GM23338 (cell line): ENCODE measurements at regions not wholly inside any gene's neighbourhood (a gene's known extent, or its start where the extent isn't known, plus 50 kb on each side); places are given as distances from the start of the nearest gene placed in this dataset.

Source experiments
- ATAC-seq: fragments of 200-7000 bp; cut with Tn5 transposase; 3 replicates; pipeline ENCODE4 v1.9.1; 2020
- DNase-seq: peaks from one replicate; pipeline ENCODE4 v3.0.0-alpha.2; 2015; ENCODE audit warnings: low spot score
- H2AFZ ChIP-seq: fragments of 200-600 bp; sonication (generic); 2 replicates; pipeline ENCODE4 v1.8.0; 2016; ENCODE audit warnings: antibody characterized with exemption, mild to moderate bottlenecking, moderate library complexity
- H3F3A ChIP-seq: fragments of 200-600 bp; sonication (generic); replicated peaks from 2 replicates; pipeline ENCODE4 v1.8.0; 2017; ENCODE audit warnings: antibody characterized with exemption, mixed run types, low read depth
- H3K27ac ChIP-seq: fragments of 200-600 bp; sonication (generic); 2 replicates; pipeline ENCODE4 v1.6.1; 2016; ENCODE audit warnings: low read depth
- H3K27me3 ChIP-seq: fragments of 200-600 bp; sonication (generic); 2 replicates; pipeline ENCODE4 v1.8.0; 2016; ENCODE audit warnings: mild to moderate bottlenecking, mixed run types, moderate library complexity; ENCODE audit not compliant: insufficient read depth
- H3K36me3 ChIP-seq: fragments of 200-600 bp; sonication (generic); 2 replicates; pipeline ENCODE4 v1.8.0; 2016; ENCODE audit warnings: mild to moderate bottlenecking; ENCODE audit not compliant: insufficient read depth
- H3K4me1 ChIP-seq: fragments of 200-600 bp; sonication (generic); 2 replicates; pipeline ENCODE4 v1.8.0; 2016; ENCODE audit warnings: mild to moderate bottlenecking, moderate library complexity; ENCODE audit not compliant: insufficient read depth
- H3K4me2 ChIP-seq: fragments of 200-600 bp; sonication (generic); 2 replicates; pipeline ENCODE4 v1.7.1; 2017; ENCODE audit warnings: mixed run types
- H3K4me3 ChIP-seq: fragments of 200-600 bp; sonication (generic); 2 replicates; pipeline ENCODE4 v1.6.1; 2016; ENCODE audit warnings: mixed run types
- H3K79me2 ChIP-seq: fragments of 200-600 bp; sonication (generic); replicated peaks from 2 replicates; pipeline ENCODE4 v1.8.0; 2017; ENCODE audit warnings: mild to moderate bottlenecking; ENCODE audit not compliant: insufficient read depth
- H3K9me2 ChIP-seq: fragments of 200-600 bp; sonication (generic); 2 replicates; pipeline ENCODE4 v1.8.0; 2017; ENCODE audit not compliant: insufficient read depth
- H4K20me1 ChIP-seq: fragments of 200-600 bp; sonication (generic); replicated peaks from 2 replicates; pipeline ENCODE4 v1.8.0; 2017; ENCODE audit warnings: mild to moderate bottlenecking; ENCODE audit not compliant: insufficient read depth
- H3K27ac Mint-ChIP-seq: 2 replicates; pipeline ENCODE4 v1.8.0; 2020; ENCODE audit warnings: inconsistent platforms, mild to moderate bottlenecking, moderate library complexity, mixed read lengths
- H3K27me3 Mint-ChIP-seq: 3 replicates; pipeline ENCODE4 v1.8.0; 2022; ENCODE audit warnings: low read depth, mild to moderate bottlenecking, moderate library complexity, mixed read lengths, inconsistent platforms; ENCODE audit not compliant: insufficient read depth, poor library complexity
- H3K36me3 Mint-ChIP-seq: 3 replicates; pipeline ENCODE4 v1.8.0; 2021; ENCODE audit warnings: low read depth, mild to moderate bottlenecking, inconsistent platforms, moderate library complexity, mixed read lengths
- H3K4me1 Mint-ChIP-seq: 3 replicates; pipeline ENCODE4 v1.8.0; 2020; ENCODE audit warnings: mild to moderate bottlenecking, inconsistent platforms, mixed read lengths
- H3K4me3 Mint-ChIP-seq: 3 replicates; pipeline ENCODE4 v1.8.0; 2021; ENCODE audit warnings: moderate library complexity, mild to moderate bottlenecking, inconsistent platforms, mixed read lengths
- H3K9me3 Mint-ChIP-seq: 3 replicates; pipeline ENCODE4 v1.8.0; 2020; ENCODE audit warnings: moderate library complexity, mild to moderate bottlenecking, inconsistent platforms, mixed read lengths
- CREB1 ChIP-seq: fragments of 250-450 bp; sonication (Bioruptor Pico); IDR thresholded peaks from 2 replicates; pipeline ENCODE4 v1.5.0; 2020; ENCODE audit warnings: low read depth, mild to moderate bottlenecking, moderate library complexity
- ETS1 ChIP-seq: IDR thresholded peaks from 2 replicates; pipeline ENCODE4 v1.6.1; 2016; ENCODE audit warnings: antibody characterized with exemption
- EZH2 ChIP-seq: fragments of 200-600 bp; sonication (generic); IDR thresholded peaks from one replicate; pipeline ENCODE4 v1.8.0; 2017; ENCODE audit warnings: antibody characterized with exemption, mild to moderate bottlenecking, low read depth; ENCODE audit not compliant: unreplicated experiment
- EZH2phosphoT487 ChIP-seq: fragments of 200-600 bp; sonication (generic); IDR thresholded peaks from one replicate; pipeline ENCODE4 v1.8.1; 2018; ENCODE audit warnings: antibody characterized with exemption; ENCODE audit not compliant: unreplicated experiment
- JUNB ChIP-seq: IDR thresholded peaks from one replicate; pipeline ENCODE4 v1.6.1; 2016; ENCODE audit warnings: antibody characterized with exemption; ENCODE audit not compliant: unreplicated experiment
- NANOG ChIP-seq: IDR thresholded peaks from 2 replicates; pipeline ENCODE4 v1.6.1; 2016; ENCODE audit warnings: antibody characterized with exemption, borderline replicate concordance
- POLR2AphosphoS5 ChIP-seq: IDR thresholded peaks from 2 replicates; pipeline ENCODE4 v1.6.1; 2016; ENCODE audit warnings: antibody characterized with exemption, low read depth
- STAT1 ChIP-seq: IDR thresholded peaks from one replicate; pipeline ENCODE4 v1.6.1; 2016; ENCODE audit warnings: antibody characterized with exemption; ENCODE audit not compliant: unreplicated experiment
- ZNF114 ChIP-seq: fragments of 250-450 bp; sonication (Bioruptor Pico); IDR thresholded peaks from 2 replicates; pipeline ENCODE4 v1.5.0; 2020; ENCODE audit warnings: mild to moderate bottlenecking, moderate library complexity
- ZNF331 ChIP-seq: fragments of 250-450 bp; sonication (Bioruptor Pico); IDR thresholded peaks from 2 replicates; pipeline ENCODE4 v1.5.0; 2020; ENCODE audit warnings: low read depth, mild to moderate bottlenecking, moderate library complexity
- TF ChIP-seq, protein P1 (sequence below): fragments of 250-450 bp; sonication (Bioruptor Pico); IDR thresholded peaks from 2 replicates; pipeline ENCODE4 v1.5.0; 2020; ENCODE audit warnings: mild to moderate bottlenecking, moderate library complexity
- TF ChIP-seq, protein P2 (sequence below), 2 experiments: fragments of 200-600 bp in 1 of 2; sonication (generic) in 1 of 2; conservative IDR thresholded peaks; 2 replicates each; pipeline versions ENCODE4 v1.5.1 to v1.6.1; 2016 to 2017; ENCODE audit warnings: antibody characterized with exemption in 2 of 2, low read depth in 2 of 2, mild to moderate bottlenecking in 2 of 2, moderate library complexity in 1 of 2
- TF ChIP-seq, protein P3 (sequence below): IDR thresholded peaks from one replicate; pipeline ENCODE4 v1.6.1; 2018; ENCODE audit warnings: antibody characterized with exemption; ENCODE audit not compliant: unreplicated experiment

DNA sequence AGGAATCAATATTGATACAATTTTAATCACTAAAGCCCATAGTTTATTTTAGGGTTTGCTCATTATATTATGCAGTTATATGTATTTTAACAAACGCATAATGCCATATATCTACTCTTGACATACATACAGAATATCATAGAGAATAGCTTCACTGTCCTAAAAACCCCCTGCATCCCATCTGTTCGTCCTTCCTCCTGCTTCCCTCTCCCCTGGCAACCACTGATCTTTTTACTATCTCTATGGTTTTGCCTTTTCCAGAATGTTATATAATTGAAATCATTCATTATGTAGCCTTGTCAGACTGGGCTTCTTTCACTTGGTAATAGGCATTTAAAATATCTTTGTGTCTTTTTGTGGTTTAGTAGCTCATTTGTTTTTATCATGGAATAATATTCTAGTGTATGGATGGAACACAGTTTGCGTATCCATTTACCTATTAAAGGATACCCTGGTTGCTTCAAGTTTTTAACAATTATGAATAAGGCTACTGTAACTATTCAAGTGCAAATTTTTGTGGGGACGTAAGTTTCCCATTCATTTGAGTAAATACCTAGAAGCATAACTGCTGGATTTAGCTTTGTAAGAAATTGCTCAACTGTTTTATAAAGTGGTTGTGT lies 801.6 kb upstream of the GCFC2 start:
- Histone ChIP-seq H2AFZ (no peak overlapping the region), H3K4me1 (peaks cover 23% of the 10 kb centered on the region), H3K27me3 (no peaks in the 10 kb centered on the region), H3K4me2 (no peak overlapping the region), H3K79me2 (no peaks in the 10 kb centered on the region), H3K9me2 (no peaks in the 10 kb centered on the region), H4K20me1 (no peaks in the 10 kb centered on the region), H3K36me3 (no peaks in the 10 kb centered on the region), H3K27ac (no peak overlapping the region), H3K4me3 (no peak overlapping the region), H3F3A (no peaks in the 10 kb centered on the region)
- no peak for DNase-seq
- TF ChIP-seq ZNF114, result no peak
- TF ChIP-seq EZH2phosphoT487, result no peak
- TF ChIP-seq EZH2, result no peak
- TF ChIP-seq, protein P1, sequence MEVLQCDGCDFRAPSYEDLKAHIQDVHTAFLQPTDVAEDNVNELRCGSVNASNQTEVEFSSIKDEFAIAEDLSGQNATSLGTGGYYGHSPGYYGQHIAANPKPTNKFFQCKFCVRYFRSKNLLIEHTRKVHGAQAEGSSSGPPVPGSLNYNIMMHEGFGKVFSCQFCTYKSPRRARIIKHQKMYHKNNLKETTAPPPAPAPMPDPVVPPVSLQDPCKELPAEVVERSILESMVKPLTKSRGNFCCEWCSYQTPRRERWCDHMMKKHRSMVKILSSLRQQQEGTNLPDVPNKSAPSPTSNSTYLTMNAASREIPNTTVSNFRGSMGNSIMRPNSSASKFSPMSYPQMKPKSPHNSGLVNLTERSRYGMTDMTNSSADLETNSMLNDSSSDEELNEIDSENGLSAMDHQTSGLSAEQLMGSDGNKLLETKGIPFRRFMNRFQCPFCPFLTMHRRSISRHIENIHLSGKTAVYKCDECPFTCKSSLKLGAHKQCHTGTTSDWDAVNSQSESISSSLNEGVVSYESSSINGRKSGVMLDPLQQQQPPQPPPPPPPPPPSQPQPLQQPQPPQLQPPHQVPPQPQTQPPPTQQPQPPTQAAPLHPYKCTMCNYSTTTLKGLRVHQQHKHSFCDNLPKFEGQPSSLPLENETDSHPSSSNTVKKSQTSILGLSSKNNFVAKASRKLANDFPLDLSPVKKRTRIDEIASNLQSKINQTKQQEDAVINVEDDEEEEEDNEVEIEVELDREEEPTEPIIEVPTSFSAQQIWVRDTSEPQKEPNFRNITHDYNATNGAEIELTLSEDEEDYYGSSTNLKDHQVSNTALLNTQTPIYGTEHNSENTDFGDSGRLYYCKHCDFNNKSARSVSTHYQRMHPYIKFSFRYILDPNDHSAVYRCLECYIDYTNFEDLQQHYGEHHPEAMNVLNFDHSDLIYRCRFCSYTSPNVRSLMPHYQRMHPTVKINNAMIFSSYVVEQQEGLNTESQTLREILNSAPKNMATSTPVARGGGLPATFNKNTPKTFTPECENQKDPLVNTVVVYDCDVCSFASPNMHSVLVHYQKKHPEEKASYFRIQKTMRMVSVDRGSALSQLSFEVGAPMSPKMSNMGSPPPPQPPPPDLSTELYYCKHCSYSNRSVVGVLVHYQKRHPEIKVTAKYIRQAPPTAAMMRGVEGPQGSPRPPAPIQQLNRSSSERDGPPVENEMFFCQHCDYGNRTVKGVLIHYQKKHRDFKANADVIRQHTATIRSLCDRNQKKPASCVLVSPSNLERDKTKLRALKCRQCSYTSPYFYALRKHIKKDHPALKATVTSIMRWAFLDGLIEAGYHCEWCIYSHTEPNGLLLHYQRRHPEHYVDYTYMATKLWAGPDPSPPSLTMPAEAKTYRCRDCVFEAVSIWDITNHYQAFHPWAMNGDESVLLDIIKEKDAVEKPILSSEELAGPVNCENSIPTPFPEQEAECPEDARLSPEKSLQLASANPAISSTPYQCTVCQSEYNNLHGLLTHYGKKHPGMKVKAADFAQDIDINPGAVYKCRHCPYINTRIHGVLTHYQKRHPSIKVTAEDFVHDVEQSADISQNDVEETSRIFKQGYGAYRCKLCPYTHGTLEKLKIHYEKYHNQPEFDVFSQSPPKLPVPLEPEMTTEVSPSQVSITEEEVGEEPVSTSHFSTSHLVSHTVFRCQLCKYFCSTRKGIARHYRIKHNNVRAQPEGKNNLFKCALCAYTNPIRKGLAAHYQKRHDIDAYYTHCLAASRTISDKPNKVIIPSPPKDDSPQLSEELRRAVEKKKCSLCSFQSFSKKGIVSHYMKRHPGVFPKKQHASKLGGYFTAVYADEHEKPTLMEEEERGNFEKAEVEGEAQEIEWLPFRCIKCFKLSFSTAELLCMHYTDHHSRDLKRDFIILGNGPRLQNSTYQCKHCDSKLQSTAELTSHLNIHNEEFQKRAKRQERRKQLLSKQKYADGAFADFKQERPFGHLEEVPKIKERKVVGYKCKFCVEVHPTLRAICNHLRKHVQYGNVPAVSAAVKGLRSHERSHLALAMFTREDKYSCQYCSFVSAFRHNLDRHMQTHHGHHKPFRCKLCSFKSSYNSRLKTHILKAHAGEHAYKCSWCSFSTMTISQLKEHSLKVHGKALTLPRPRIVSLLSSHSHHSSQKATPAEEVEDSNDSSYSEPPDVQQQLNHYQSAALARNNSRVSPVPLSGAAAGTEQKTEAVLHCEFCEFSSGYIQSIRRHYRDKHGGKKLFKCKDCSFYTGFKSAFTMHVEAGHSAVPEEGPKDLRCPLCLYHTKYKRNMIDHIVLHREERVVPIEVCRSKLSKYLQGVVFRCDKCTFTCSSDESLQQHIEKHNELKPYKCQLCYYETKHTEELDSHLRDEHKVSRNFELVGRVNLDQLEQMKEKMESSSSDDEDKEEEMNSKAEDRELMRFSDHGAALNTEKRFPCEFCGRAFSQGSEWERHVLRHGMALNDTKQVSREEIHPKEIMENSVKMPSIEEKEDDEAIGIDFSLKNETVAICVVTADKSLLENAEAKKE (CRISPR knock-in tag), result no peak
- TF ChIP-seq, protein P2, sequence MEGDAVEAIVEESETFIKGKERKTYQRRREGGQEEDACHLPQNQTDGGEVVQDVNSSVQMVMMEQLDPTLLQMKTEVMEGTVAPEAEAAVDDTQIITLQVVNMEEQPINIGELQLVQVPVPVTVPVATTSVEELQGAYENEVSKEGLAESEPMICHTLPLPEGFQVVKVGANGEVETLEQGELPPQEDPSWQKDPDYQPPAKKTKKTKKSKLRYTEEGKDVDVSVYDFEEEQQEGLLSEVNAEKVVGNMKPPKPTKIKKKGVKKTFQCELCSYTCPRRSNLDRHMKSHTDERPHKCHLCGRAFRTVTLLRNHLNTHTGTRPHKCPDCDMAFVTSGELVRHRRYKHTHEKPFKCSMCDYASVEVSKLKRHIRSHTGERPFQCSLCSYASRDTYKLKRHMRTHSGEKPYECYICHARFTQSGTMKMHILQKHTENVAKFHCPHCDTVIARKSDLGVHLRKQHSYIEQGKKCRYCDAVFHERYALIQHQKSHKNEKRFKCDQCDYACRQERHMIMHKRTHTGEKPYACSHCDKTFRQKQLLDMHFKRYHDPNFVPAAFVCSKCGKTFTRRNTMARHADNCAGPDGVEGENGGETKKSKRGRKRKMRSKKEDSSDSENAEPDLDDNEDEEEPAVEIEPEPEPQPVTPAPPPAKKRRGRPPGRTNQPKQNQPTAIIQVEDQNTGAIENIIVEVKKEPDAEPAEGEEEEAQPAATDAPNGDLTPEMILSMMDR (conservative IDR thresholded peaks at IDR 0.05; ENCODE audit: low read depth in 2 of 2), result no peak
- TF ChIP-seq ZNF331 (CRISPR knock-in tag), result no peak
- TF ChIP-seq ETS1, result no peak
- TF ChIP-seq POLR2AphosphoS5, result no peak
- TF ChIP-seq CREB1 (CRISPR knock-in tag), result no peak
- TF ChIP-seq STAT1, result no peak
- TF ChIP-seq, protein P3, sequence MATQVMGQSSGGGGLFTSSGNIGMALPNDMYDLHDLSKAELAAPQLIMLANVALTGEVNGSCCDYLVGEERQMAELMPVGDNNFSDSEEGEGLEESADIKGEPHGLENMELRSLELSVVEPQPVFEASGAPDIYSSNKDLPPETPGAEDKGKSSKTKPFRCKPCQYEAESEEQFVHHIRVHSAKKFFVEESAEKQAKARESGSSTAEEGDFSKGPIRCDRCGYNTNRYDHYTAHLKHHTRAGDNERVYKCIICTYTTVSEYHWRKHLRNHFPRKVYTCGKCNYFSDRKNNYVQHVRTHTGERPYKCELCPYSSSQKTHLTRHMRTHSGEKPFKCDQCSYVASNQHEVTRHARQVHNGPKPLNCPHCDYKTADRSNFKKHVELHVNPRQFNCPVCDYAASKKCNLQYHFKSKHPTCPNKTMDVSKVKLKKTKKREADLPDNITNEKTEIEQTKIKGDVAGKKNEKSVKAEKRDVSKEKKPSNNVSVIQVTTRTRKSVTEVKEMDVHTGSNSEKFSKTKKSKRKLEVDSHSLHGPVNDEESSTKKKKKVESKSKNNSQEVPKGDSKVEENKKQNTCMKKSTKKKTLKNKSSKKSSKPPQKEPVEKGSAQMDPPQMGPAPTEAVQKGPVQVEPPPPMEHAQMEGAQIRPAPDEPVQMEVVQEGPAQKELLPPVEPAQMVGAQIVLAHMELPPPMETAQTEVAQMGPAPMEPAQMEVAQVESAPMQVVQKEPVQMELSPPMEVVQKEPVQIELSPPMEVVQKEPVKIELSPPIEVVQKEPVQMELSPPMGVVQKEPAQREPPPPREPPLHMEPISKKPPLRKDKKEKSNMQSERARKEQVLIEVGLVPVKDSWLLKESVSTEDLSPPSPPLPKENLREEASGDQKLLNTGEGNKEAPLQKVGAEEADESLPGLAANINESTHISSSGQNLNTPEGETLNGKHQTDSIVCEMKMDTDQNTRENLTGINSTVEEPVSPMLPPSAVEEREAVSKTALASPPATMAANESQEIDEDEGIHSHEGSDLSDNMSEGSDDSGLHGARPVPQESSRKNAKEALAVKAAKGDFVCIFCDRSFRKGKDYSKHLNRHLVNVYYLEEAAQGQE, result no peak
- TF ChIP-seq JUNB, result no peak
- no peak for TF ChIP-seq NANOG
- H3K27me3 Mint-ChIP-seq, result no peaks in the 10 kb centered on the region
- ATAC-seq, result no peak
- H3K9me3 Mint-ChIP-seq, result peaks cover 6% of the 10 kb centered on the region; the same call in 2 of the 3 replicates
- H3K36me3 Mint-ChIP-seq, result peaks cover 4% of the 10 kb centered on the region; the same call in 1 of the 3 replicates
- H3K4me3 Mint-ChIP-seq, result no peak overlapping the region
- no peak overlapping the region for H3K27ac Mint-ChIP-seq
- H3K4me1 Mint-ChIP-seq, result peaks cover 16% of the 10 kb centered on the region
